HS-27A (cell line): ENCODE measurements at regions not wholly inside any gene's neighbourhood (a gene's known extent, or its start where the extent isn't known, plus 50 kb on each side); places are given as distances from the start of the nearest gene placed in this dataset.

Source experiments
- DNase-seq: peaks from one replicate; pipeline ENCODE4 v3.0.0-alpha.2; 2012; ENCODE audit warnings: low read depth, missing footprints

GRCh38 chr16:88287219-88287618, 95.5 kb upstream of the ZNF469 start:
- DNase-seq, result no peak

GRCh38 chr16:88288303-88288702, 94.5 kb upstream of the ZNF469 start:
- DNase-seq, result no peak

GRCh38 chr16:88289001-88289400, 93.8 kb upstream of the ZNF469 start:
- DNase-seq, result no peak

GRCh38 chr16:88289561-88289960, 93.2 kb upstream of the ZNF469 start:
- no peak for DNase-seq

GRCh38 chr16:88289968-88290401, 92.8 kb upstream of the ZNF469 start:
- DNase-seq, result no peak

GRCh38 chr16:88290850-88291830, 91.6 kb upstream of the ZNF469 start:
- no peak for DNase-seq

GRCh38 chr16:88292007-88292970, 90.5 kb upstream of the ZNF469 start:
- DNase-seq, result no peak

- DNase-seq, result no peak
Observed at GRCh38 chr16:88293097-88293496, 89.7 kb upstream of the ZNF469 start.

- no peak for DNase-seq
Observed at GRCh38 chr16:88295671-88296436, 86.9 kb upstream of the ZNF469 start.

GRCh38 chr16:88296437-88297177, 86.2 kb upstream of the ZNF469 start:
- no peak for DNase-seq

- no peak for DNase-seq
Observed at GRCh38 chr16:88297178-88297720, 85.5 kb upstream of the ZNF469 start.

GRCh38 chr16:88298181-88298832, 84.5 kb upstream of the ZNF469 start:
- no peak for DNase-seq

GRCh38 chr16:88298833-88299745, 83.7 kb upstream of the ZNF469 start:
- no peak for DNase-seq

GRCh38 chr16:88299751-88300462, 82.9 kb upstream of the ZNF469 start:
- no peak for DNase-seq

GRCh38 chr16:88300463-88300835, 82.3 kb upstream of the ZNF469 start:
- no peak for DNase-seq

- DNase-seq, result no peak
Observed at GRCh38 chr16:88301431-88301830, 81.3 kb upstream of the ZNF469 start.

GRCh38 chr16:88301886-88302285, 80.9 kb upstream of the ZNF469 start:
- no peak for DNase-seq

- DNase-seq, result no peak
Observed at GRCh38 chr16:88302666-88303065, 80.1 kb upstream of the ZNF469 start.

- DNase-seq, result no peak
Observed at GRCh38 chr16:88303405-88303804, 79.4 kb upstream of the ZNF469 start.
